ENCODE measurements at regions not wholly inside any gene's neighbourhood (a gene's known extent, or its start where the extent isn't known, plus 50 kb on each side); places are given as distances from the start of the nearest gene placed in this dataset.
"Not testable (repeated sequence)": the region's sequence is repeated elsewhere in the genome, so short reads cannot be mapped to it uniquely, and the experiment has no call there.

DNA sequence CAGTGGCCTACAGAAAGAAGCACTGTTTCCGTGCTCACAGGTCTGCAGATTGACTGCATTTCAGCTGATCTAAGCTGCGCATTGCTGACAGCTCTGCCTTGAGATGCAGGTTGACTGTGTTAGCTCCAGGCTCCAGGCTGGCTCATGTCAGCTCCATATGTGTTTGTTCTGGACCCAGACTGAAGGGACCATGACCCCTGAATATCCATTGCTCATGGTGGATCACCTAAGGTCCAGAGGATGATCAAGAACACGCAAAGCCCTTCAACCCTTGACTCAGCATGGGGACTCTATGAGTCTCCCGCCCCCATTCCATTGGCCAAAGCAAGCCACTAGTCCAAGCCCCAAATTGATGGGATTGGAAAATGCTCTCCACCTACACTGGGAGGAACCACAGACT is 239.3 kb upstream of the C16orf82 start:
- peak in 1 of 2 donors; percentile 64 for DNase-seq (ENCODE audit: extremely low spot score in 2 of 2)
- H3K9me3 ChIP-seq: no peaks in the 10 kb centered on the region
- no peak overlapping the region for H3K4me3 ChIP-seq
- H3K27ac ChIP-seq: no peak overlapping the region
- intact Hi-C loops (cut with DNase I): no loop called here
- TF ChIP-seq POLR2AphosphoS5 (IDR thresholded peaks at IDR 0.05; ENCODE audit: insufficient read depth in 1 of 2, low read depth in 1 of 2) (no peak), POLR2A (IDR thresholded peaks at IDR 0.05) (no peak)
- TF ChIP-seq, protein P1, sequence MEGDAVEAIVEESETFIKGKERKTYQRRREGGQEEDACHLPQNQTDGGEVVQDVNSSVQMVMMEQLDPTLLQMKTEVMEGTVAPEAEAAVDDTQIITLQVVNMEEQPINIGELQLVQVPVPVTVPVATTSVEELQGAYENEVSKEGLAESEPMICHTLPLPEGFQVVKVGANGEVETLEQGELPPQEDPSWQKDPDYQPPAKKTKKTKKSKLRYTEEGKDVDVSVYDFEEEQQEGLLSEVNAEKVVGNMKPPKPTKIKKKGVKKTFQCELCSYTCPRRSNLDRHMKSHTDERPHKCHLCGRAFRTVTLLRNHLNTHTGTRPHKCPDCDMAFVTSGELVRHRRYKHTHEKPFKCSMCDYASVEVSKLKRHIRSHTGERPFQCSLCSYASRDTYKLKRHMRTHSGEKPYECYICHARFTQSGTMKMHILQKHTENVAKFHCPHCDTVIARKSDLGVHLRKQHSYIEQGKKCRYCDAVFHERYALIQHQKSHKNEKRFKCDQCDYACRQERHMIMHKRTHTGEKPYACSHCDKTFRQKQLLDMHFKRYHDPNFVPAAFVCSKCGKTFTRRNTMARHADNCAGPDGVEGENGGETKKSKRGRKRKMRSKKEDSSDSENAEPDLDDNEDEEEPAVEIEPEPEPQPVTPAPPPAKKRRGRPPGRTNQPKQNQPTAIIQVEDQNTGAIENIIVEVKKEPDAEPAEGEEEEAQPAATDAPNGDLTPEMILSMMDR (IDR thresholded peaks at IDR 0.05): no peak
- H3K4me1 ChIP-seq: no peaks in the 10 kb centered on the region
- no peaks in the 10 kb centered on the region for H3K27me3 ChIP-seq
- H3K36me3 ChIP-seq: no peaks in the 10 kb centered on the region

- no peak overlapping the region for H3K4me3 ChIP-seq
- intact Hi-C loops (cut with DNase I): no loop called here
- no peaks in the 10 kb centered on the region for H3K36me3 ChIP-seq
- TF ChIP-seq POLR2AphosphoS5 (IDR thresholded peaks at IDR 0.05; ENCODE audit: insufficient read depth in 1 of 2, low read depth in 1 of 2) (no peak), POLR2A (IDR thresholded peaks at IDR 0.05) (no peak)
- TF ChIP-seq, protein P1 (IDR thresholded peaks at IDR 0.05): no peak
- no peaks in the 10 kb centered on the region for H3K9me3 ChIP-seq
- H3K4me1 ChIP-seq: no peaks in the 10 kb centered on the region
- no peaks in the 10 kb centered on the region for H3K27me3 ChIP-seq
- no peak overlapping the region for H3K27ac ChIP-seq
- peak in 1 of 2 donors; percentile 58 for DNase-seq (ENCODE audit: extremely low spot score in 2 of 2)
Observed at GRCh38 chr16:26830428-26831127, 236.1 kb upstream of the C16orf82 start.

DNA sequence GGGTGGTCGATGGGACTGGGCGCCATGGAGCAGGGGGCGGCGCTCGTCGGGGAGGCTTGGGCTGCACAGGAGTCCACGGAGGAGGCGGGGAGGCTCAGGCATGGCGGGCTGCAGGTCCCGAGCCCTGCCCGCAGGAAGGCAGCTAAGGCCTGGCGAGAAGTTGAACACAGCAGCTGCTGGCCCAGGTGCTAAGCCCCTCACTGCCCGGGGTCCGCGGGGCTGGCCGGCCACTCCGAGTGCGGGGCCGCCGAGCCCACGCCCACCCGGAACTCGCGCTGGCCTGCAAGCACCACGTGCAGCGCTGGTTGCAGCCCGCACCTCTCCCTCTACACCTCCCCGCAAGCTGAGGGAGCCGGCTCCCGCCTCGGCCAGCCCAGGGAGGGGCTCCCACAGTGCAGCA is 230.6 kb upstream of the C16orf82 start:
- not testable (repeated sequence) for H3K27me3 ChIP-seq

DNA sequence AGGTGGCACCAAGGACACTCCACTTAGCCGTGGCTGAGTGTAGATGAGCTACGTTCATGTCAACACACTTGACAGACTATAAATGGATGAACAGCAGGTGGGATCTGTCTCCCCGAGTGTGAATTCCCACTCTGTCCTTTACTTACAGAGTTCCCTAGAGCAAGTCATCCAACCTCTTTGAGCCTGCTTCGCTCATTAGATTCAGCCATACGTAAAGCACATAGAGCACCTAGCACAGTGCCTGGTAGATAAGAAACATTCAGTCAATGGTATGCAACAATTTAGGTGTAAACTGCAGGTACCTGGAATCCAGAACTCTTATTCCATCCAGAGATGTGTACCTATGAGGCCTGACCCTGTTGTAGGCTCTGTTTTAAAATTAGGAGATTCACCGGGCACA is 227.8 kb upstream of the C16orf82 start:
- intact Hi-C loops (cut with DNase I): no loop called here
- peak in 1 of 2 donors; percentile 52 for DNase-seq (ENCODE audit: extremely low spot score in 2 of 2)
- Histone ChIP-seq H3K9me3 (no peaks in the 10 kb centered on the region), H3K4me3 (no peak overlapping the region), H3K36me3 (no peaks in the 10 kb centered on the region), H3K27ac (no peak overlapping the region), H3K4me1 (no peaks in the 10 kb centered on the region), H3K27me3 (no peaks in the 10 kb centered on the region)
- TF ChIP-seq, protein P1 (IDR thresholded peaks at IDR 0.05): no peak
- no peak for TF ChIP-seq POLR2AphosphoS5 (IDR thresholded peaks at IDR 0.05; ENCODE audit: insufficient read depth in 1 of 2, low read depth in 1 of 2)
- TF ChIP-seq POLR2A (IDR thresholded peaks at IDR 0.05): no peak

More for the DNA sequence above, 230.6 kb upstream of the C16orf82 start:
- H3K4me3 ChIP-seq; H3K27ac ChIP-seq; H3K36me3 ChIP-seq; intact Hi-C loops (cut with DNase I); H3K9me3 ChIP-seq; H3K4me1 ChIP-seq: not testable (repeated sequence)
- peak in 1 of 2 donors; percentile 40 for DNase-seq (ENCODE audit: extremely low spot score in 2 of 2)

DNA sequence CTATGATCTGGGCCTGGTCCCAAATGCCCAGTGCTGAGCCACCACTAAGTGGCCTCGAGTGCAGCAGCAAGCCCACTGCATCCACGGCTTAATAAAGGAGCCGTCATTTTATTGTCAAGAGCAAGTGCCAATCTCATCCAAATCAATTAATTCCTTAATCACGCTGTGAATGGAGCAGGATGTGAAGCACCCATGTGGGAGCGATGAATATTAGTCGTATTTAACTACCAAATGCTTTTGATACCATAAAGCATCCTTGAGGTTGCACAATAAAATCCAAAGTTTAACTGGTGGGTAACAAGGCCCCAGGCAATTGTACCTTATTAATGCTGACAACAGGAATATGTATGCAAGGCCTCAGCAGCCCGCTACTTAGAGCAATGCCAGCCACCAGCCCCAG is 226.0 kb upstream of the C16orf82 start:
- no peaks in the 10 kb centered on the region for H3K27me3 ChIP-seq
- no peak overlapping the region for H3K27ac ChIP-seq
- intact Hi-C loops (cut with DNase I): no loop called here
- H3K9me3 ChIP-seq: no peaks in the 10 kb centered on the region
- TF ChIP-seq, protein P1 (IDR thresholded peaks at IDR 0.05): no peak
- TF ChIP-seq POLR2AphosphoS5 (IDR thresholded peaks at IDR 0.05; ENCODE audit: insufficient read depth in 1 of 2, low read depth in 1 of 2): no peak
- no peak for TF ChIP-seq POLR2A (IDR thresholded peaks at IDR 0.05)
- no peaks in the 10 kb centered on the region for H3K4me1 ChIP-seq
- H3K4me3 ChIP-seq: no peak overlapping the region
- peak in 1 of 2 donors; percentile 40 for DNase-seq (ENCODE audit: extremely low spot score in 2 of 2)
- H3K36me3 ChIP-seq: no peaks in the 10 kb centered on the region

Data from vagina (tissue), 2 donors.